Renal cortex interstitium (tissue), 11 donors: ENCODE measurements at regions not wholly inside any gene's neighbourhood (a gene's known extent, or its start where the extent isn't known, plus 50 kb on each side); places are given as distances from the start of the nearest gene placed in this dataset.
A peak's percentile ranks its signal among the peaks of the same experiment; 100 is the strongest.
"Not testable (repeated sequence)": the region's sequence is repeated elsewhere in the genome, so short reads cannot be mapped to it uniquely, and the experiment has no call there.

Experiments used
- DNase-seq, 11 donors: peaks; one replicate each; pipeline ENCODE4 v3.0.0-alpha.2; 2013; ENCODE audit warnings: low read depth in 9 of 11, low spot score in 4 of 11; ENCODE audit errors: extremely low read depth in 1 of 11

DNA sequence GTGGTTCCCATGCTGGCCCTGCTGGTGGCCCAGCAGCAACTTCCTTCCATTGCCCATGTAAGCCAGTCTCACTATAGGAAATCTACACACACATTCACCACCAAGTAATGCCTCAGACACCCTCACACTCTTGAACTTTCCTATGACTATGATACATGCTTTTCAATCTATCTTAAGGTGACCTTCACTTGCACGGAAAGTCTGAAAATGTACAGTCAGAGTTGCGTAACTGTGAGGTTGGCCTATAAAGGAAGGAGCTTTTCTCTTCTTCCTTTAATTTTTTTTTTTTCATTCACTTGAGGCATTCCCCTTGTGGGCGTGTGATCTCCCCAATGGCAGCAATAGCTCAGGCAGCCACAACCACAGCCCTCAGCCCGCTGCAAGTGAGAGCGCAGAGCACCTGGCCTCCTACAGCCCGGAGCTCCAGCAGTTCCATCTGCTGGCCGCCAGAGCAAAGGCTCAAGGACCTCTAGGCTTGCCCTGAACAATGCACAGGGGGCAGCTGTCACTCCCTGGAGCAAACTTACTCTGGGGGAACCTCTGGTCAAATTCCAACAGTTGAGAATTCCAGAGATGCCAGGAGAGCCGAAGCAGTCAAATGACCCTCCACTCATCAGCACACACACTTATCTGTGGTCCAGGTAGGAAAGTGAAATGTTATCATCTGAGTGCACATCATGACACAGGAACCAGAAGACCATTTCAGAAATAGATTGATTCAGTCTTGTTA, 123.1 kb upstream of the ADO start:
- DNase-seq = no peak

DNA sequence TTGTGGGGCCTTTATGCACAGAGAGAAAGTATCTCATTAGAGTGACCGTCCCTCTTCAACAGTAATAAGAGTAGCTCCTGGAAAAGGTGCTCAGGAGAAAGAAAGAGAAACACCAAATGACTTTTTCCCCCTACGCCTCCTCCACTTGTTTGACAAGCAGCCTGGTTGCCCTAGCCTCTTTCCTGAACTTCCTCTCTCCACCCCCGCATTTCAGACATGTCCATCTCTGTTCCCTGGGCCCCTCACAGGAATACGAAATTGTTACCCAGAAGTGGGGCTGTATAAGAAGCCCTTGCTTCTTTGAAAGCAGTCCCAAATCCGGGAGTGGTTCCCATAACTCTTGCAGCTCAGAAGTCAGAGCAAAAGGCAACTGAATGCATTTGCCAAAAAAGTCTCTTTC, 119.6 kb upstream of the ADO start:
- DNase-seq = no peak

- no peak for DNase-seq
Measured at GRCh38 chr10:62687230-62687748, 117.2 kb upstream of the ADO start.

GRCh38 chr10:62688971-62689700, 115.4 kb upstream of the ADO start:
- no peak for DNase-seq

DNA sequence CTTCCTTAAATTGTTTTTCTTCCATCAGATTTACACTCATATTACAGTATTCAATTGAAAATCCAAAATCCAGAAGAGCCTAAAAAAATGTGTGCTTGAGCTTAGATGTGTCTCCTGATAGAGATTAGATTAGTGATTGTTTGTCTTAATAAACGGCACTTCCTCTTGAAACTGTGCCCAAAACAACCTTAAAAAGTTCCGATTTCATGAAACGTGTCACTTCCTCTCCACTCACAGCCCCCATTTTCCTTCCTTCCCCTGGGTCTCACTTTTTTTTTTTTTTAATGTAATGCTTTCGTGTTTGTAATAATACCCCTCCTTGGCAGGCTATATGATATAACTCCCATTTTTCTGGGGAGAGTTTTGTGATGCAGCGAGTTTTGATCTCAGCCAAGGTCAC, 114.8 kb upstream of the ADO start:
- DNase-seq = peak in 5 of 11 donors; percentile 11 to 29 (median 15)

- DNase-seq = no peak
Measured at GRCh38 chr10:62690703-62691102, 113.8 kb upstream of the ADO start.

- no peak for DNase-seq
Measured at GRCh38 chr10:62691336-62691735, 113.2 kb upstream of the ADO start.

- DNase-seq = peak in 7 of 11 donors; percentile 13 to 35 (median 21)
Measured at GRCh38 chr10:62692085-62692484, 112.4 kb upstream of the ADO start.

- DNase-seq = no peak
Measured at GRCh38 chr10:62693306-62693705, 111.2 kb upstream of the ADO start.

- DNase-seq = no peak
Measured at GRCh38 chr10:62694537-62695126, 109.9 kb upstream of the ADO start.

GRCh38 chr10:62696798-62697197, 107.7 kb upstream of the ADO start:
- no peak for DNase-seq

- no peak for DNase-seq
Measured at GRCh38 chr10:62699148-62699547, 105.4 kb upstream of the ADO start.

DNA sequence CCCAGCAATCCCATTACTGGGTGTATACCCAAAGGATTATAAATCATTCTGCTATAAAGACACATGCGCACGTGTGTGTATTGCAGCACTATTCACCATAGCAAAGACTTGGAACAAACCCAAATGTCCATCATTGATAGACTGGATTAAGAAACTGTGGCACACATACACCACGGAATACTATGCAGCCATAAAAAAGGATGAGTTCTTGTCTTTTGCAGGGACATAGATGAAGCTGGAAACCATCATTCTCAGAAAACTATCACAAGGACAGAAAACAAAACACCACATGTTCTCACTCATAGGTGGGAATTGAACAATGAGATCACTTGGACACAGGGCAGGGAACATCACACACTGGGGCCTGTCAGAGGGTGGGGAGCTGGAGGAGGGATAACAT, 100.4 kb upstream of the ADO start:
- DNase-seq = not testable (repeated sequence)

DNA sequence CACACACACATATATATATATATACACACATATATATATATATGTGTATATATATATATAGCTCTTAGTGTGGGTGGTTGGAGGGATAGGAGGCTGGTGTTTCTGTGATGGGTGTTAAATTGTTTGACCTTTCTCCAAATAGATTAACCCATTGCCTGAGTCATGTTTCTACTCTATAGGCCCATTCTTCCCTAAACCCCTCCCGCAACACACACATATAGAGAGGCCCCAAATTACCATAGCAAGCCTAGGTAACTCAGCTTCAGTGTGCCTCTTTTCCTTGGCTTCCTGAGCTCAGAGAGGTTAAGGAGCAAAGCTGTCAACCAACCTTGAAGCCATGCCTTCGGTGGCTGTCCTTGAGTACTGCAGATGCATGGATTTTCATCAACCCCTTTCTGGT, 98.7 kb upstream of the ADO start:
- no peak for DNase-seq

- DNase-seq = no peak
Measured at GRCh38 chr10:62707810-62708209, 96.7 kb upstream of the ADO start.

- DNase-seq = no peak
Measured at GRCh38 chr10:62708569-62708968, 96.0 kb upstream of the ADO start.

- DNase-seq = no peak
Measured at GRCh38 chr10:62709200-62709599, 95.3 kb upstream of the ADO start.

DNA sequence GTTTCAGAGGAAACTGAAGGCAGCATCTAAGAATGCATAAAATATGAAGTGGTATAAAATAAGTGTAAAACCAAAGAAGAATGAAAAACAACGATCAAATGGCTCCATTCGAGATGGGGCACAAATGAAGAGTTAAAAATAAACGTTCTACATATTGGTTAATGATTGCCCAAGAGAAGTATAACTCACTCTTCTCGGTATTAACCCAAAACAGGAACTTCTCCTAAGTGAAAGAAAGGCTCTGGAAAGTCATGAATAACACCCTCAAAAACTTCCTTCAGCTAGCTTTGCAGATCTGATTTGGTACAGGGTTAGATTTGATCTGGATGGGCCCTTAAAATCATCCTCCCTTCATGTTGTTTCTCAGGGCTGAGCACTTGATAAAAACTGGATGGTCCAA, 94.3 kb upstream of the ADO start:
- DNase-seq = no peak

GRCh38 chr10:62715383-62715782, 89.1 kb upstream of the ADO start:
- DNase-seq = no peak

- no peak for DNase-seq
Measured at GRCh38 chr10:62718585-62718984, 85.9 kb upstream of the ADO start.
